Panc1 (cell line): ENCODE measurements at regions not wholly inside any gene's neighbourhood (a gene's known extent, or its start where the extent isn't known, plus 50 kb on each side); places are given as distances from the start of the nearest gene placed in this dataset.

Experiments used
- ATAC-seq: fragments of 200-7000 bp; cut with Tn5 transposase; 2 replicates; pipeline ENCODE4 v1.9.1; 2020; ENCODE audit warnings: mild to moderate bottlenecking, moderate library complexity
- BruUV-seq: library from RNA; stranded (reverse); fragments of 400-500 nt; replicated peaks from 2 replicates; lab custom pipeline; 2021; lab: Mats Ljungman, UMichigan
- CTCF ChIA-PET: fragments of 300-600 bp; sonication (Branson Sonifier 250); formaldehyde crosslinking; loops from one replicate; lab custom pipeline; 2022; ENCODE audit warnings: antibody characterized with exemption; lab: Charles Lee
- POLR2A ChIA-PET: fragments of 300-600 bp; sonication (Branson Sonifier 250); formaldehyde crosslinking; loops from one replicate; lab custom pipeline; 2022; ENCODE audit warnings: antibody characterized with exemption; lab: Charles Lee
- DNase-seq: peaks from one replicate; pipeline ENCODE4 v3.0.0-alpha.2; 2010; ENCODE audit warnings: low read depth, low spot score
- H3K27ac ChIP-seq: 2 replicates; pipeline ENCODE4 v1.5.1; 2011; ENCODE audit warnings: mild to moderate bottlenecking, low read length, inconsistent platforms
- H3K27me3 ChIP-seq: fragments of 200-500 bp; sonication (Bioruptor generic); 2 replicates; pipeline ENCODE4 v1.6.0; 2014; ENCODE audit warnings: low read length, inconsistent platforms; ENCODE audit not compliant: control insufficient read depth, insufficient read depth
- H3K36me3 ChIP-seq: fragments of 200-500 bp; sonication (Bioruptor generic); 2 replicates; pipeline ENCODE4 v1.5.1; 2014; ENCODE audit warnings: inconsistent platforms, mild to moderate bottlenecking, low read length, moderate library complexity; ENCODE audit not compliant: control insufficient read depth, insufficient read depth
- H3K4me1 ChIP-seq: 2 replicates; pipeline ENCODE4 v1.5.1; 2011; ENCODE audit warnings: inconsistent platforms, mild to moderate bottlenecking, low read length, moderate library complexity; ENCODE audit not compliant: control insufficient read depth, insufficient read depth
- H3K4me3 ChIP-seq, 2 experiments: 2 replicates each; pipeline ENCODE4 v1.5.1; 2011 to 2012; ENCODE audit warnings: low read depth in 2 of 2, low read length in 2 of 2, mild to moderate bottlenecking in 2 of 2, inconsistent platforms in 1 of 2, moderate library complexity in 1 of 2
- H3K9me3 ChIP-seq: fragments of 200-500 bp; sonication (Bioruptor generic); 2 replicates; pipeline ENCODE4 v1.5.1; 2014; ENCODE audit warnings: low read depth, mild to moderate bottlenecking, inconsistent platforms, low read length, moderate library complexity; ENCODE audit not compliant: control insufficient read depth, insufficient read depth
- POLR2AphosphoS5 ChIP-seq: IDR thresholded peaks from 2 replicates; pipeline ENCODE4 v1.6.1; 2012; ENCODE audit warnings: mild to moderate bottlenecking, low read depth, low read length, moderate library complexity
- REST ChIP-seq, 2 experiments: IDR thresholded peaks; 2 replicates each; pipeline ENCODE4 v1.6.1; 2011 to 2012; ENCODE audit warnings: low read depth in 2 of 2, control low read depth in 1 of 2, low read length in 1 of 2, mild to moderate bottlenecking in 1 of 2, moderate library complexity in 1 of 2; ENCODE audit not compliant: insufficient read depth in 1 of 2
- SIN3A ChIP-seq: IDR thresholded peaks from 2 replicates; pipeline ENCODE4 v1.6.1; 2012; ENCODE audit warnings: low read depth, mild to moderate bottlenecking, low read length, moderate library complexity, borderline replicate concordance; ENCODE audit not compliant: insufficient read depth
- TCF7L2 ChIP-seq: IDR thresholded peaks from 2 replicates; pipeline ENCODE4 v1.6.1; 2011; ENCODE audit warnings: mild to moderate bottlenecking, low read depth, low read length, inconsistent platforms
- in situ Hi-C: cut with HindIII; loops from 2 replicates; pipeline ENCODE4 v1.10.0; 2016; ENCODE audit warnings: low sequenced_read_pairs, low pct_unique_long_range_greater_than_20kb
- intact Hi-C: fragments of 100-400 bp; cut with micrococcal nuclease; formaldehyde crosslinking; loops from one replicate; pipeline ENCODE4 v1.10.0; 2022; ENCODE audit not compliant: unreplicated experiment
- TF ChIP-seq, protein P1 (sequence below): fragments of 450-650 bp; IDR thresholded peaks from 2 replicates; pipeline ENCODE4 v1.5.1; 2017; ENCODE audit warnings: mild to moderate bottlenecking

DNA sequence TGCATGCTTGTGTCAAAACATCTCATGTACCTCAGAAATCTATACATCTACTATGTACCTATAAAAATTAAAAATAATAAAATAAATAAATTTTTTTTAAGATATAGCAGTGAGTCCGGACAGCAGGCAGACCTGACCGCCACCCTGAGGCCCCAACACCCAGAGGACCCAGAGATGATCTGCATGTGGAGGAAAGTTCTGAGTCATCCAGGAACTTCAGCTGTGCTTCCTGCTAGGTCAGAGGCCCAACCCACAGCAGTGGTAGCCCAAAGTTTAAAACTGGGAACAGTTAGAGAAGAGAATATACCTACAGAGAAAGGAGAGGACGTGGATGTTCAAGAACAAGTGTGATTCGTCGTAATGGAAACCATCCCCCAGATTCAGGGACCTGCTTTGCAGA, 683.7 kb upstream of the NRP1 start:
- TF ChIP-seq TCF7L2 (no peak), POLR2AphosphoS5 (no peak), REST (IDR thresholded peaks at IDR 0.05; ENCODE audit: insufficient read depth in 1 of 2, low read depth in 2 of 2, low read length in 1 of 2) (no peak), SIN3A (no peak)
- TF ChIP-seq, protein P1, sequence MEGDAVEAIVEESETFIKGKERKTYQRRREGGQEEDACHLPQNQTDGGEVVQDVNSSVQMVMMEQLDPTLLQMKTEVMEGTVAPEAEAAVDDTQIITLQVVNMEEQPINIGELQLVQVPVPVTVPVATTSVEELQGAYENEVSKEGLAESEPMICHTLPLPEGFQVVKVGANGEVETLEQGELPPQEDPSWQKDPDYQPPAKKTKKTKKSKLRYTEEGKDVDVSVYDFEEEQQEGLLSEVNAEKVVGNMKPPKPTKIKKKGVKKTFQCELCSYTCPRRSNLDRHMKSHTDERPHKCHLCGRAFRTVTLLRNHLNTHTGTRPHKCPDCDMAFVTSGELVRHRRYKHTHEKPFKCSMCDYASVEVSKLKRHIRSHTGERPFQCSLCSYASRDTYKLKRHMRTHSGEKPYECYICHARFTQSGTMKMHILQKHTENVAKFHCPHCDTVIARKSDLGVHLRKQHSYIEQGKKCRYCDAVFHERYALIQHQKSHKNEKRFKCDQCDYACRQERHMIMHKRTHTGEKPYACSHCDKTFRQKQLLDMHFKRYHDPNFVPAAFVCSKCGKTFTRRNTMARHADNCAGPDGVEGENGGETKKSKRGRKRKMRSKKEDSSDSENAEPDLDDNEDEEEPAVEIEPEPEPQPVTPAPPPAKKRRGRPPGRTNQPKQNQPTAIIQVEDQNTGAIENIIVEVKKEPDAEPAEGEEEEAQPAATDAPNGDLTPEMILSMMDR: no peak
- intact Hi-C loops: no loop called here
- ChIA-PET POLR2A (no interaction called here), CTCF (no interaction called here)
- BruUV-seq: no TSS peak
- ATAC-seq: no peak
- no peaks in the 10 kb centered on the region for H3K4me1 ChIP-seq
- no peaks in the 10 kb centered on the region for H3K36me3 ChIP-seq
- DNase-seq: no peak
- no peaks in the 10 kb centered on the region for H3K27me3 ChIP-seq
- no peak overlapping the region for H3K27ac ChIP-seq
- in situ Hi-C loops: no loop called here
- no peaks in the 10 kb centered on the region for H3K9me3 ChIP-seq
- no peak overlapping the region for H3K4me3 ChIP-seq

GRCh38 chr10:34017281-34017680, 682.8 kb upstream of the NRP1 start:
- H3K9me3 ChIP-seq: no peaks in the 10 kb centered on the region
- no peaks in the 10 kb centered on the region for H3K4me1 ChIP-seq
- DNase-seq: no peak
- intact Hi-C loops: no loop called here
- no peaks in the 10 kb centered on the region for H3K27me3 ChIP-seq
- H3K4me3 ChIP-seq: no peak overlapping the region
- no peak for ATAC-seq
- in situ Hi-C loops: no loop called here
- no peaks in the 10 kb centered on the region for H3K36me3 ChIP-seq
- POLR2A ChIA-PET: no interaction called here
- BruUV-seq: no TSS peak
- TF ChIP-seq TCF7L2: no peak
- TF ChIP-seq, protein P1: peak; percentile 33
- no peak overlapping the region for H3K27ac ChIP-seq
- CTCF ChIA-PET: no interaction called here

GRCh38 chr10:34016576-34016975, 682.1 kb upstream of the NRP1 start:
- no peaks in the 10 kb centered on the region for H3K36me3 ChIP-seq
- TF ChIP-seq POLR2AphosphoS5 (no peak), TCF7L2 (no peak), REST (IDR thresholded peaks at IDR 0.05; ENCODE audit: insufficient read depth in 1 of 2, low read depth in 2 of 2, low read length in 1 of 2) (no peak), SIN3A (no peak)
- TF ChIP-seq, protein P1: no peak
- H3K27ac ChIP-seq: no peak overlapping the region
- ATAC-seq: no peak
- DNase-seq: no peak
- H3K9me3 ChIP-seq: no peaks in the 10 kb centered on the region
- ChIA-PET POLR2A (no interaction called here), CTCF (no interaction called here)
- in situ Hi-C loops: no loop called here
- intact Hi-C loops: no loop called here
- no peak overlapping the region for H3K4me3 ChIP-seq
- H3K27me3 ChIP-seq: no peaks in the 10 kb centered on the region
- H3K4me1 ChIP-seq: no peaks in the 10 kb centered on the region
- no TSS peak for BruUV-seq
